Loucy (cell line): ENCODE measurements at regions not wholly inside any gene's neighbourhood (a gene's known extent, or its start where the extent isn't known, plus 50 kb on each side); places are given as distances from the start of the nearest gene placed in this dataset.

Experiments
- EZH2phosphoT487 ChIP-seq: fragments of 200-600 bp; IDR thresholded peaks from 2 replicates; pipeline ENCODE4 v1.6.1; 2018; ENCODE audit warnings: antibody characterized with exemption, mild to moderate bottlenecking, moderate library complexity, borderline replicate concordance
- TF ChIP-seq, protein P1 (sequence below): fragments of 200-600 bp; sonication (generic); conservative IDR thresholded peaks from 2 replicates; pipeline ENCODE4 v1.5.1; 2014; ENCODE audit warnings: mild to moderate bottlenecking, antibody characterized with exemption, low read length

DNA sequence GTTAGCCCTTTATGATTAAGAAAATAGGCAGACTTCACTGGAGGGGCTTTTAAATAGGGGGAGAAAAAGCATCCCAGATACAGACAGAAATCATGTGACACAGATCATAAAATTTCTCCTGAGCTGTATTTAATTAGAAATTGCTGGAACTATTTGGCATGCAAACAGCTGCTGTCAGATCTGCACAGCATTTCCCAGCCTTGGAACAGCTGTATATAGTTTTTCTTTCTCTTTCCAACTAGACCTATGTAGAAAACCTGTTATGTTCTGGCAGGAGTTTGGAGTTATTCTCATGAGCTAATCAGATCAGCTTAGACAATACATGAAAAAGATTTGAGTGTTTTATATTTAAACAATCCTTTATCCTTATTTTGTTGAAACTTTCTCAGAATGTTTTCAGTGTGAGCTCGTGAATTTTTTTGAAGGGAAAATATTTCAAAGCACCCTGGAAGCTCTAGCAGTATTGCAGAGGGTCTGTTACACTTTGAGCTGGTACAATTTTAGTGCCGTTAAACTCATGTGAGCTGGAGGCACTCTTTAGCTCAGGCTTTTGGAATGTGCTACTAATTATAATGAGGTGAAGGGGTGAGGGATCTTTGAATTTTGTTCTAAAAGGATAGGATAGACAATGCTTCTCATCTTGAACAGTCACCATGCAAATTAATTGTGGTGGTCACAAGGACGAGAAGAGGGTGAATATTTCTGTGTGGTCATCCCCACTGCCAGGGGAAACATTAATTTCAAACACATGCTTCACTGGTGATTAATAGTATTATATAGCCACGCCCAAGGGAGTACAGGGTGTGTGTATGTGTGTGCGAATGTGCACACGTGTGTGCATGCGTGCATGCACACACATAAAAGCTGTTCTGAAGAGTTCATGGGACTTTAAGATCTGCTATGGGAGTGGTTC is 239.4 kb upstream of the FBXL7 start:
- TF ChIP-seq, protein P1, sequence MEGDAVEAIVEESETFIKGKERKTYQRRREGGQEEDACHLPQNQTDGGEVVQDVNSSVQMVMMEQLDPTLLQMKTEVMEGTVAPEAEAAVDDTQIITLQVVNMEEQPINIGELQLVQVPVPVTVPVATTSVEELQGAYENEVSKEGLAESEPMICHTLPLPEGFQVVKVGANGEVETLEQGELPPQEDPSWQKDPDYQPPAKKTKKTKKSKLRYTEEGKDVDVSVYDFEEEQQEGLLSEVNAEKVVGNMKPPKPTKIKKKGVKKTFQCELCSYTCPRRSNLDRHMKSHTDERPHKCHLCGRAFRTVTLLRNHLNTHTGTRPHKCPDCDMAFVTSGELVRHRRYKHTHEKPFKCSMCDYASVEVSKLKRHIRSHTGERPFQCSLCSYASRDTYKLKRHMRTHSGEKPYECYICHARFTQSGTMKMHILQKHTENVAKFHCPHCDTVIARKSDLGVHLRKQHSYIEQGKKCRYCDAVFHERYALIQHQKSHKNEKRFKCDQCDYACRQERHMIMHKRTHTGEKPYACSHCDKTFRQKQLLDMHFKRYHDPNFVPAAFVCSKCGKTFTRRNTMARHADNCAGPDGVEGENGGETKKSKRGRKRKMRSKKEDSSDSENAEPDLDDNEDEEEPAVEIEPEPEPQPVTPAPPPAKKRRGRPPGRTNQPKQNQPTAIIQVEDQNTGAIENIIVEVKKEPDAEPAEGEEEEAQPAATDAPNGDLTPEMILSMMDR: no peak
- no peak for TF ChIP-seq EZH2phosphoT487
